SK-N-SH (cell line): ENCODE measurements at regions not wholly inside any gene's neighbourhood (a gene's known extent, or its start where the extent isn't known, plus 50 kb on each side); places are given as distances from the start of the nearest gene placed in this dataset.

ENCODE experiments used
- CTCF ChIA-PET: fragments of 300-600, 350-600 bp; formaldehyde crosslinking; extraction: SDS; loops from one replicate; lab custom pipeline; 2021; lab: Yijun Ruan, JAX
- POLR2A ChIA-PET: fragments of 350-600 bp; sonication (Branson Sonifier 250); formaldehyde crosslinking; extraction: SDS; loops from one replicate; lab custom pipeline; 2020; ENCODE audit warnings: antibody characterized with exemption, inconsistent platforms; lab: Yijun Ruan, JAX
- DNase-seq: peaks from one replicate; pipeline ENCODE4 v3.0.0; 2012
- H2AFZ ChIP-seq: fragments of 200-600 bp; sonication (generic); 2 replicates; pipeline ENCODE4 v1.8.1; 2016; ENCODE audit warnings: antibody characterized with exemption, mild to moderate bottlenecking, low read depth
- H3F3A ChIP-seq: fragments of 200-600 bp; sonication (generic); replicated peaks from 2 replicates; pipeline ENCODE3; 2016; ENCODE audit warnings: antibody characterized with exemption, mild to moderate bottlenecking; ENCODE audit not compliant: insufficient read depth
- H3K27ac ChIP-seq, 2 experiments: fragments of 200-500 bp in 1 of 2; fragments of 200-600 bp in 1 of 2; sonication (Bioruptor generic) in 1 of 2; sonication (generic), shearing (Covaris generic) in 1 of 2; 2 replicates each; pipeline versions ENCODE4 v1.5.1 to v1.6.1; 2014 to 2016; ENCODE audit warnings: low read depth in 2 of 2, inconsistent platforms in 1 of 2, low read length in 1 of 2, mild to moderate bottlenecking in 1 of 2, mixed read lengths in 1 of 2
- H3K27me3 ChIP-seq: fragments of 200-600 bp; sonication (generic), shearing (Covaris generic); 2 replicates; pipeline ENCODE4 v1.6.1; 2016; ENCODE audit warnings: mixed run types; ENCODE audit not compliant: insufficient read depth
- H3K36me3 ChIP-seq, 2 experiments: fragments of 200-500 bp in 1 of 2; fragments of 200-600 bp in 1 of 2; sonication (Bioruptor generic) in 1 of 2; sonication (generic) in 1 of 2; replicated peaks in 1 of 2; 2 replicates each; pipeline versions ENCODE3 to v1.5.1; 2014 to 2016; ENCODE audit warnings: low read length in 1 of 2, mild to moderate bottlenecking in 1 of 2; ENCODE audit not compliant: insufficient read depth in 2 of 2, control insufficient read depth in 1 of 2
- H3K4me1 ChIP-seq, 2 experiments: fragments of 200-500 bp in 1 of 2; fragments of 200-600 bp in 1 of 2; sonication (Bioruptor generic) in 1 of 2; sonication (generic), shearing (Covaris generic) in 1 of 2; 2 replicates each; pipeline versions ENCODE4 v1.5.1 to v1.6.1; 2014 to 2016; ENCODE audit warnings: low read depth in 1 of 2, low read length in 1 of 2, mixed run types in 1 of 2; ENCODE audit not compliant: insufficient read depth in 2 of 2, control insufficient read depth in 1 of 2
- H3K4me2 ChIP-seq: fragments of 200-600 bp; sonication (generic), shearing (Covaris generic); 2 replicates; pipeline ENCODE4 v1.6.1; 2017; ENCODE audit warnings: mixed run types
- H3K4me3 ChIP-seq, 2 experiments: fragments of 200-500 bp in 1 of 2; fragments of 200-600 bp in 1 of 2; sonication (Bioruptor generic) in 1 of 2; sonication (generic), shearing (Covaris generic) in 1 of 2; 2 replicates each; pipeline versions ENCODE4 v1.5.1 to v1.8.1; 2014 to 2016; ENCODE audit warnings: low read depth in 2 of 2, inconsistent platforms in 1 of 2, low read length in 1 of 2, mild to moderate bottlenecking in 1 of 2, mixed read lengths in 1 of 2, moderate library complexity in 1 of 2
- H3K79me2 ChIP-seq: fragments of 200-600 bp; sonication (generic); 2 replicates; pipeline ENCODE4 v1.8.1; 2017; ENCODE audit warnings: mild to moderate bottlenecking; ENCODE audit not compliant: insufficient read depth
- H3K9ac ChIP-seq: fragments of 200-600 bp; sonication (generic); 2 replicates; pipeline ENCODE4 v1.6.1; 2017; ENCODE audit warnings: mixed run types
- H3K9me2 ChIP-seq: fragments of 200-600 bp; sonication (generic); 2 replicates; pipeline ENCODE4 v1.6.1; 2017; ENCODE audit warnings: mixed run types
- H3K9me3 ChIP-seq: fragments of 200-600 bp; sonication (generic); 2 replicates; pipeline ENCODE4 v1.6.1; 2017; ENCODE audit warnings: mixed run types, mild to moderate bottlenecking, moderate library complexity
- H4K20me1 ChIP-seq: fragments of 200-600 bp; sonication (generic); 2 replicates; pipeline ENCODE4 v1.6.1; 2017; ENCODE audit warnings: mild to moderate bottlenecking, mixed run types; ENCODE audit not compliant: insufficient read depth
- CTCF ChIP-seq: fragments of 200-600 bp; sonication (generic); IDR thresholded peaks from 2 replicates; pipeline ENCODE4 v1.6.1; 2017; ENCODE audit warnings: antibody characterized with exemption, mild to moderate bottlenecking, moderate library complexity
- ELF1 ChIP-seq: IDR thresholded peaks from 2 replicates; pipeline ENCODE4 v1.4.0; 2012
- EP300 ChIP-seq, 2 experiments: IDR thresholded peaks; 2 replicates each; pipeline versions ENCODE4 v1.4.0 to v1.6.1; 2012; ENCODE audit warnings: borderline replicate concordance in 1 of 2, low read depth in 1 of 2, low read length in 1 of 2
- FOXM1 ChIP-seq: IDR thresholded peaks from 2 replicates; pipeline ENCODE4 v1.4.0; 2012; ENCODE audit warnings: low read depth, mild to moderate bottlenecking
- GATA2 ChIP-seq: sonication (generic); formaldehyde crosslinking; IDR thresholded peaks from 2 replicates; pipeline ENCODE4 v1.5.0; 2020; ENCODE audit warnings: mild to moderate bottlenecking, missing genetic modification reagents
- IRF3 ChIP-seq: fragments of 150-350 bp; IDR thresholded peaks from 2 replicates; pipeline ENCODE4 v1.6.1; 2016; ENCODE audit warnings: mild to moderate bottlenecking, low read depth, low read length
- MXI1 ChIP-seq: IDR thresholded peaks from 2 replicates; pipeline ENCODE4 v1.6.1; 2012; ENCODE audit warnings: mild to moderate bottlenecking, low read depth, low read length, improper control_type of control experiment
- NFIC ChIP-seq: IDR thresholded peaks from 2 replicates; pipeline ENCODE4 v1.4.0; 2012; ENCODE audit warnings: borderline replicate concordance
- NRF1 ChIP-seq: IDR thresholded peaks from 2 replicates; pipeline ENCODE4 v1.6.1; 2012; ENCODE audit warnings: low read depth, mild to moderate bottlenecking, low read length
- RAD21 ChIP-seq: IDR thresholded peaks from 2 replicates; pipeline ENCODE4 v1.6.1; 2012; ENCODE audit warnings: mild to moderate bottlenecking, low read length
- RFX5 ChIP-seq: IDR thresholded peaks from 2 replicates; pipeline ENCODE4 v1.6.1; 2012; ENCODE audit warnings: mild to moderate bottlenecking, improper control_type of control experiment, low read length
- RXRA ChIP-seq: IDR thresholded peaks from 2 replicates; pipeline ENCODE4 v1.4.0; 2012; ENCODE audit warnings: low read depth, mild to moderate bottlenecking, borderline replicate concordance
- SMC3 ChIP-seq: IDR thresholded peaks from 2 replicates; pipeline ENCODE4 v1.6.1; 2012; ENCODE audit warnings: low read depth, low read length, improper control_type of control experiment
- TCF12 ChIP-seq: IDR thresholded peaks from 2 replicates; pipeline ENCODE4 v1.4.0; 2012
- TEAD4 ChIP-seq: IDR thresholded peaks from 2 replicates; pipeline ENCODE4 v1.4.0; 2012; ENCODE audit warnings: mild to moderate bottlenecking, borderline replicate concordance; ENCODE audit not compliant: insufficient read depth
- USF2 ChIP-seq: fragments of 150-350 bp; IDR thresholded peaks from 2 replicates; pipeline ENCODE4 v1.6.1; 2017; ENCODE audit warnings: antibody characterized with exemption, low read length, low read depth, borderline replicate concordance
- YY1 ChIP-seq: IDR thresholded peaks from 2 replicates; pipeline ENCODE4 v1.4.0; 2012; ENCODE audit warnings: low read depth, mild to moderate bottlenecking
- WGBS: methylation state at CpG from one replicate; pipeline ENCODE4 v1.1.6; 2017; ENCODE audit warnings: low lambda C conversion rate; 5-methylcytosine and 5-hydroxymethylcytosine counted together
- TF ChIP-seq, protein P1 (sequence below): IDR thresholded peaks from 2 replicates; pipeline ENCODE4 v1.4.0; 2012; ENCODE audit warnings: low read depth
- TF ChIP-seq, protein P2 (sequence below): IDR thresholded peaks from 2 replicates; pipeline ENCODE4 v1.6.1; 2012; ENCODE audit warnings: mild to moderate bottlenecking, low read depth, low read length, moderate library complexity

- Histone ChIP-seq H3K9me3 (no peaks in the 10 kb centered on the region), H2AFZ (no peak overlapping the region), H3K27ac (no peak overlapping the region), H3K27me3 (no peaks in the 10 kb centered on the region), H4K20me1 (no peaks in the 10 kb centered on the region), H3K79me2 (no peaks in the 10 kb centered on the region), H3K9ac (no peak overlapping the region), H3F3A (no peaks in the 10 kb centered on the region), H3K36me3 (no peaks in the 10 kb centered on the region), H3K9me2 (no peaks in the 10 kb centered on the region), H3K4me2 (no peak overlapping the region), H3K4me1 (peaks cover 0 to 2% of the 10 kb centered on the region in 2 experiments; a peak in 1 of 4 replicates), H3K4me3 (no peak overlapping the region; a peak in 1 of 4 replicates)
- WGBS: 61% methylated on average over 5 of the region's 5 CpGs
- ChIA-PET POLR2A (no interaction called here), CTCF (interaction anchor here (0.6 to 5.1 kb wide), 46 partner anchors 9 to 581 kb away, joined by 3 to 27 read pairs (median 4); no protein-coding TSS in a partner anchor)
- TF ChIP-seq SMC3 (peak; percentile 35; the same call in 1 of the 2 replicates), NRF1 (no peak), CTCF (peak; percentile 40), FOXM1 (no peak), RXRA (no peak), GATA2 (no peak), USF2 (no peak), RFX5 (0 out of 2 replicates have a peak, but pooled peaks have one; percentile 21), RAD21 (peak; percentile 79)
- DNase-seq: peak; percentile 57
Observed at GRCh38 chr16:6081320-6081976, 983.9 kb upstream of the EEF2KMT start.

DNA sequence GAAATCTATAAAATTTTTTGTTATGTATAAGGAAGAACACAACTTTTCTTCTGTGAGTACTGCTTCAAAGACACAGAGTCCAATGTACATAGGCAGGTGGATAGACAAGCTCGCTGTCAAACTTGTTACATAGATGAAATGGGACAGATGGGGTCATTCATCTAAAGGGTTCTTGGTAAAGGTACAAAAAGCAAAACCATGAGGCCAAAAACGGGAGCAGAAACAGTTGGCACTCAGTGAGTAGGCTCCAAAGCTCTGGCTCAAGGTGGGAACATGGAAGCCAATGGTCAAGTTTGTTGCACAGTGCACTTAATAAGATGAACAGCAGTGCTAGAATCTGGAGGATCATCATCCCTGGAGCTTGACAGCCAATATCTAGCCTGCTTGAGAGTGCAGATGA, 979.0 kb upstream of the EEF2KMT start:
- Histone ChIP-seq H3K9me3 (no peaks in the 10 kb centered on the region), H3K9me2 (no peaks in the 10 kb centered on the region), H3K27me3 (no peaks in the 10 kb centered on the region), H3K27ac (no peak overlapping the region), H3K79me2 (no peaks in the 10 kb centered on the region), H3K4me3 (no peak overlapping the region), H3K4me2 (no peak overlapping the region), H2AFZ (no peak overlapping the region), H3K36me3 (no peaks in the 10 kb centered on the region), H4K20me1 (no peaks in the 10 kb centered on the region), H3K4me1 (peaks cover 0 to 2% of the 10 kb centered on the region in 2 experiments; a peak in 1 of 4 replicates), H3F3A (no peaks in the 10 kb centered on the region), H3K9ac (no peak overlapping the region)
- ChIA-PET CTCF (interaction anchor here (1.2 to 3.5 kb wide), 2 partner anchors 14 to 60 kb away, joined by 3 to 14 read pairs; no protein-coding TSS in a partner anchor), POLR2A (no interaction called here)
- 31% methylated on average over 2 of the region's 2 CpGs for WGBS
- no peak for DNase-seq
- no peak for TF ChIP-seq EP300 (IDR thresholded peaks at IDR 0.05; ENCODE audit: borderline replicate concordance in 1 of 2, low read depth in 1 of 2, low read length in 1 of 2)
- no peak for TF ChIP-seq YY1
- TF ChIP-seq, protein P1, sequence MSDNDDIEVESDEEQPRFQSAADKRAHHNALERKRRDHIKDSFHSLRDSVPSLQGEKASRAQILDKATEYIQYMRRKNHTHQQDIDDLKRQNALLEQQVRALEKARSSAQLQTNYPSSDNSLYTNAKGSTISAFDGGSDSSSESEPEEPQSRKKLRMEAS: no peak
- TF ChIP-seq TEAD4: no peak
- TF ChIP-seq TCF12: no peak
- TF ChIP-seq IRF3: no peak
- TF ChIP-seq MXI1: no peak
- TF ChIP-seq ELF1: no peak
- no peak for TF ChIP-seq GATA2
- no peak for TF ChIP-seq RXRA
- TF ChIP-seq, protein P2, sequence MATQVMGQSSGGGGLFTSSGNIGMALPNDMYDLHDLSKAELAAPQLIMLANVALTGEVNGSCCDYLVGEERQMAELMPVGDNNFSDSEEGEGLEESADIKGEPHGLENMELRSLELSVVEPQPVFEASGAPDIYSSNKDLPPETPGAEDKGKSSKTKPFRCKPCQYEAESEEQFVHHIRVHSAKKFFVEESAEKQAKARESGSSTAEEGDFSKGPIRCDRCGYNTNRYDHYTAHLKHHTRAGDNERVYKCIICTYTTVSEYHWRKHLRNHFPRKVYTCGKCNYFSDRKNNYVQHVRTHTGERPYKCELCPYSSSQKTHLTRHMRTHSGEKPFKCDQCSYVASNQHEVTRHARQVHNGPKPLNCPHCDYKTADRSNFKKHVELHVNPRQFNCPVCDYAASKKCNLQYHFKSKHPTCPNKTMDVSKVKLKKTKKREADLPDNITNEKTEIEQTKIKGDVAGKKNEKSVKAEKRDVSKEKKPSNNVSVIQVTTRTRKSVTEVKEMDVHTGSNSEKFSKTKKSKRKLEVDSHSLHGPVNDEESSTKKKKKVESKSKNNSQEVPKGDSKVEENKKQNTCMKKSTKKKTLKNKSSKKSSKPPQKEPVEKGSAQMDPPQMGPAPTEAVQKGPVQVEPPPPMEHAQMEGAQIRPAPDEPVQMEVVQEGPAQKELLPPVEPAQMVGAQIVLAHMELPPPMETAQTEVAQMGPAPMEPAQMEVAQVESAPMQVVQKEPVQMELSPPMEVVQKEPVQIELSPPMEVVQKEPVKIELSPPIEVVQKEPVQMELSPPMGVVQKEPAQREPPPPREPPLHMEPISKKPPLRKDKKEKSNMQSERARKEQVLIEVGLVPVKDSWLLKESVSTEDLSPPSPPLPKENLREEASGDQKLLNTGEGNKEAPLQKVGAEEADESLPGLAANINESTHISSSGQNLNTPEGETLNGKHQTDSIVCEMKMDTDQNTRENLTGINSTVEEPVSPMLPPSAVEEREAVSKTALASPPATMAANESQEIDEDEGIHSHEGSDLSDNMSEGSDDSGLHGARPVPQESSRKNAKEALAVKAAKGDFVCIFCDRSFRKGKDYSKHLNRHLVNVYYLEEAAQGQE: no peak
- no peak for TF ChIP-seq NFIC
